Stomach (tissue), 8 donors: ENCODE measurements at regions not wholly inside any gene's neighbourhood (a gene's known extent, or its start where the extent isn't known, plus 50 kb on each side); places are given as distances from the start of the nearest gene placed in this dataset.

Experiments used
- DNase-seq, 2 donors: peaks; one replicate each; pipeline versions ENCODE4 v3.0.0 to v3.0.0-alpha.2; 2013 to 2019
- H3K27ac ChIP-seq, 5 donors: fragments of 200-600 bp in 4 of 5; sonication (generic) in 4 of 5; one replicate each; pipeline ENCODE4 v1.5.1; 2013 to 2019; ENCODE audit warnings: mild to moderate bottlenecking in 1 of 5, moderate library complexity in 1 of 5
- H3K27me3 ChIP-seq, 3 donors: fragments of 200-600 bp; sonication (generic); one replicate each; pipeline ENCODE4 v1.5.1; 2017 to 2019; ENCODE audit warnings: mixed run types in 1 of 3
- H3K36me3 ChIP-seq, 4 donors: fragments of 200-600 bp; sonication (generic); 1 replicate in 3 of 4; 2 replicates in 1 of 4; pipeline ENCODE4 v1.5.1; 2016 to 2019
- H3K4me1 ChIP-seq, 4 donors: fragments of 200-600 bp; sonication (generic); one replicate each; pipeline ENCODE4 v1.5.1; 2016 to 2019
- H3K4me3 ChIP-seq, 4 donors: fragments of 200-600 bp; sonication (generic) in 3 of 4; one replicate each; pipeline ENCODE4 v1.5.1; 2016 to 2019; ENCODE audit warnings: mild to moderate bottlenecking in 1 of 4
- H3K9me3 ChIP-seq, 4 donors: fragments of 200-600 bp; sonication (generic); one replicate each; pipeline ENCODE4 v1.5.1; 2016 to 2019
- CTCF ChIP-seq, 7 experiments: fragments of 450-650 bp in 4 of 7; fragments of 200-600 bp in 3 of 7; sonication (generic) in 3 of 7; IDR thresholded peaks; one replicate each; pipeline ENCODE4 v1.5.1; 2016 to 2019; ENCODE audit warnings: antibody characterized with exemption in 7 of 7, control low read depth in 2 of 7, mild to moderate bottlenecking in 1 of 7
- EP300 ChIP-seq: sonication (generic); formaldehyde crosslinking; IDR thresholded peaks from one replicate; pipeline ENCODE4 v1.6.1; 2017; ENCODE audit warnings: antibody characterized with exemption
- POLR2A ChIP-seq, 4 donors: fragments of 450-650 bp; IDR thresholded peaks; one replicate each; pipeline ENCODE4 v1.6.1; 2016; ENCODE audit warnings: antibody characterized with exemption in 4 of 4, control low read depth in 2 of 4, mild to moderate bottlenecking in 1 of 4, moderate library complexity in 1 of 4
- POLR2AphosphoS5 ChIP-seq, 3 donors: sonication (generic); formaldehyde crosslinking; IDR thresholded peaks; one replicate each; pipeline ENCODE4 v1.6.1; 2016; ENCODE audit warnings: antibody characterized with exemption in 3 of 3
- WGBS, 5 donors: extraction: QIAGEN DNeasy Blood & Tissue Kit in 3 of 5; methylation state at CpG; one replicate each; pipeline versions ENCODE4 v1.1.5 to v1.1.7; 2013 to 2018; 5-methylcytosine and 5-hydroxymethylcytosine counted together
- intact Hi-C: fragments of 100-400 bp; cut with DNase I; formaldehyde crosslinking; loops from one replicate; pipeline ENCODE4 v1.15.1; 2023; ENCODE audit warnings: low total_unique reads
- donor health status: healthy with polysubstance abuse.
- donor health status: Bipolar disorder and iron deficiency.
- donor health status: healthy.

GRCh38 chr13:78768950-78769349 lies 110.0 kb upstream of the OBI1 start:
- H3K9me3 ChIP-seq, result no peaks in the 10 kb centered on the region
- no peak overlapping the region for H3K4me3 ChIP-seq
- WGBS, 5 donors, result 60 to 93% (median 91%) methylated on average over 1 of the region's 1 CpG
- no peaks in the 10 kb centered on the region for H3K4me1 ChIP-seq
- no peak overlapping the region for H3K27ac ChIP-seq
- no peak for TF ChIP-seq POLR2A (IDR thresholded peaks at IDR 0.05)
- TF ChIP-seq CTCF (IDR thresholded peaks at IDR 0.05), result no peak
- TF ChIP-seq EP300, result no peak
- no peak for TF ChIP-seq POLR2AphosphoS5 (IDR thresholded peaks at IDR 0.05)
- DNase-seq, result no peak
- H3K27me3 ChIP-seq, result no peaks in the 10 kb centered on the region
- H3K36me3 ChIP-seq, result no peaks in the 10 kb centered on the region
- intact Hi-C loops, result no loop called here

DNA sequence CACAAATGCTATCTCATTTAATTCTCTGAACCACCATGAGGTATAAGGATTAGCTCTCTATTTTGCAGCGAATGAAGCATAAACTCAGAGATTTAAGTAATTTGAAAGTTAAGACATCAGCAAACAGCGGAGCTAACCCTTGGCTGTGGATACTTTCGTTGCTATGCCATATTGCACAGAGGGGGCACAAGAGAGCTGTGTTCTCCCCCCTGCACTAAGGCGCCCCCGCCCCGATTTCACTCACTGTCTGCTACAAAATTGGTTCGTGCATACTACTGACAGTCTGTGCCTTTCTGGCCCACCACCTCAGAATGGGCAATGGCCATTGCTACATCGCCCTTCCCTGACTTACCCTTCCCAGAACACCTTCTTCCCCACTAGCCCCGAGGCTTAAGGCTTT lies 105.7 kb upstream of the OBI1 start:
- H3K36me3 ChIP-seq, result no peaks in the 10 kb centered on the region

GRCh38 chr13:78762825-78763224 lies 103.9 kb upstream of the OBI1 start:
- no peak for DNase-seq
- TF ChIP-seq EP300, result no peak
- no peak for TF ChIP-seq POLR2A (IDR thresholded peaks at IDR 0.05)
- no peak for TF ChIP-seq POLR2AphosphoS5 (IDR thresholded peaks at IDR 0.05)
- TF ChIP-seq CTCF (IDR thresholded peaks at IDR 0.05), result no peak
- Histone ChIP-seq H3K27me3 (peaks cover 0 to 5% (median 0%) of the 10 kb centered on the region in 3 donors), H3K9me3 (no peaks in the 10 kb centered on the region), H3K27ac (no peak overlapping the region), H3K36me3 (no peaks in the 10 kb centered on the region), H3K4me1 (no peaks in the 10 kb centered on the region), H3K4me3 (no peak overlapping the region)
- intact Hi-C loops, result no loop called here
- 47 to 60% (median 51%) methylated on average over 2 of the region's 2 CpGs for WGBS, 5 donors

More for the DNA sequence above, 105.7 kb upstream of the OBI1 start:
- DNase-seq, result no peak
- Histone ChIP-seq H3K9me3 (no peaks in the 10 kb centered on the region), H3K27ac (no peak overlapping the region), H3K4me3 (no peak overlapping the region), H3K4me1 (no peaks in the 10 kb centered on the region), H3K27me3 (no peaks in the 10 kb centered on the region)
- intact Hi-C loops, result no loop called here
- 66 to 72% (median 68%) methylated on average over 9 of the region's 9 CpGs for WGBS, 5 donors
- TF ChIP-seq EP300 (no peak), POLR2A (IDR thresholded peaks at IDR 0.05) (no peak), POLR2AphosphoS5 (IDR thresholded peaks at IDR 0.05) (no peak)

- TF ChIP-seq POLR2A (IDR thresholded peaks at IDR 0.05) (no peak), POLR2AphosphoS5 (IDR thresholded peaks at IDR 0.05) (no peak)
- H3K4me3 ChIP-seq, result no peak overlapping the region
- H3K36me3 ChIP-seq, result no peaks in the 10 kb centered on the region
- peaks cover 0 to 8% (median 0%) of the 10 kb centered on the region in 3 donors for H3K27me3 ChIP-seq
- no peak overlapping the region for H3K27ac ChIP-seq
- WGBS, 5 donors, result 66 to 75% (median 73%) methylated on average over 5 of the region's 5 CpGs
- no peak for DNase-seq
- no peaks in the 10 kb centered on the region for H3K4me1 ChIP-seq
- H3K9me3 ChIP-seq, result no peaks in the 10 kb centered on the region
- intact Hi-C loops, result no loop called here
Measured at GRCh38 chr13:78759704-78760103, 100.7 kb upstream of the OBI1 start.

DNA sequence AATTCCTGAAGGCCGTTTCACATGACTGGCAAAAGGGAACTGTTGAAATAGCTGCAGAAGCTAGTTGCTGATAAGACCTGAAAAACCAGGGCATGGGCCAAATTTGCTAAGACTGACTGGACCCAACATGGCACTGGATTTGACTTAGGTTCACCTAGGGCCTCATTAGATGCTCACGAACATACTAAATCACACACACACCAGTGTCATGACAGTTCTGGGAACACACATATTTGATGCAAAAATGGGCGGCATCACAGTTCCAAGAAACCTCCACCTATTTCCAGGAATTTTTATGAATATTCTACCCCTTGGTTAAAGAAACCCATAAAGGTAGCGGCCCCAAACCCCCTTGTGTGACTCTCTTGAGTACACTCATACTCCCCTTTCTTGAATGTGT lies 99.6 kb upstream of the OBI1 start:
- Histone ChIP-seq H3K36me3 (no peaks in the 10 kb centered on the region), H3K27me3 (peaks cover 0 to 10% (median 0%) of the 10 kb centered on the region in 3 donors), H3K9me3 (no peaks in the 10 kb centered on the region), H3K4me3 (no peak overlapping the region), H3K4me1 (no peaks in the 10 kb centered on the region), H3K27ac (no peak overlapping the region)
- 63 to 77% (median 74%) methylated on average over 4 of the region's 4 CpGs for WGBS, 5 donors
- TF ChIP-seq CTCF (IDR thresholded peaks at IDR 0.05) (no peak), POLR2A (IDR thresholded peaks at IDR 0.05) (no peak), EP300 (no peak), POLR2AphosphoS5 (IDR thresholded peaks at IDR 0.05) (no peak)
- DNase-seq, result no peak
- intact Hi-C loops, result no loop called here
